ENCODE measurements at regions not wholly inside any gene's neighbourhood (a gene's known extent, or its start where the extent isn't known, plus 50 kb on each side); places are given as distances from the start of the nearest gene placed in this dataset.

DNA sequence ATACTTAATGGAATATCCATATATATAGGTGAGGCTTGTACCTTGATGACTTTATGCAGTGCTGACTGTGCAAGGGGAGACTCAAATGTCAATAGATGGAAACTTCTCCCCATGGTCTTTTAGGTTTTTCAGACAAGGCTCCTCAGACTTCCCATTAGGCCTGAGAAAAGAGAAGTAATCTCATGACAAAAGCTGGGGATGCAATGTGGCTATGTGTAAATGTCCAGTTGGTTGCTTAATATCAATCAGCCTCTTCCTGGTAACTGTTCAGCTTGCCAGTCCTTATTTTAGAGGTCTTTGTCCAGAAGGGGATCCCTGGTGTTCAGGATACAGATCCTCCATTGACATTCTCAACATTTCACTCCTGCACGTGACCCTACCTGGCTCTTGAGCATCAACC, 621.1 kb upstream of the CDH18 start (continued):
- TF ChIP-seq, protein P1, sequence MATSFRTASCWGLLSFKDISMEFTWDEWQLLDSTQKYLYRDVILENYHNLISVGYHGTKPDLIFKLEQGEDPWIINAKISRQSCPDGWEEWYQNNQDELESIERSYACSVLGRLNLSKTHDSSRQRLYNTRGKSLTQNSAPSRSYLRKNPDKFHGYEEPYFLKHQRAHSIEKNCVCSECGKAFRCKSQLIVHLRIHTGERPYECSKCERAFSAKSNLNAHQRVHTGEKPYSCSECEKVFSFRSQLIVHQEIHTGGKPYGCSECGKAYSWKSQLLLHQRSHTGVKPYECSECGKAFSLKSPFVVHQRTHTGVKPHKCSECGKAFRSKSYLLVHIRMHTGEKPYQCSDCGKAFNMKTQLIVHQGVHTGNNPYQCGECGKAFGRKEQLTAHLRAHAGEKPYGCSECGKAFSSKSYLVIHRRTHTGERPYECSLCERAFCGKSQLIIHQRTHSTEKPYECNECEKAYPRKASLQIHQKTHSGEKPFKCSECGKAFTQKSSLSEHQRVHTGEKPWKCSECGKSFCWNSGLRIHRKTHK (tag by site-specific recombination; IDR thresholded peaks at IDR 0.05), result no peak
- TF ChIP-seq ZEB2 (tag by site-specific recombination; IDR thresholded peaks at IDR 0.05) (no peak), ZNF623 (tag by site-specific recombination; IDR thresholded peaks at IDR 0.05) (no peak), ZNF626 (tag by site-specific recombination; IDR thresholded peaks at IDR 0.05) (no peak), ZNF510 (tag by site-specific recombination; IDR thresholded peaks at IDR 0.05; ENCODE audit: insufficient replicate concordance) (no peak), ZNF423 (tag by site-specific recombination; IDR thresholded peaks at IDR 0.05) (no peak), ZNF596 (tag by site-specific recombination; IDR thresholded peaks at IDR 0.05) (no peak), ZNF302 (tag by site-specific recombination; IDR thresholded peaks at IDR 0.05; ENCODE audit: low read depth) (no peak), ZNF112 (tag by site-specific recombination; IDR thresholded peaks at IDR 0.05) (no peak), ZNF776 (tag by site-specific recombination; IDR thresholded peaks at IDR 0.05; ENCODE audit: borderline replicate concordance) (no peak), ZNF138 (tag by site-specific recombination; IDR thresholded peaks at IDR 0.05; ENCODE audit: borderline replicate concordance) (no peak), ZBTB11 (tag by site-specific recombination; conservative IDR thresholded peaks at IDR 0.05; ENCODE audit: low read depth) (no peak)

GRCh38 chr5:20608567-20608966, 620.6 kb upstream of the CDH18 start:
- no peak for TF ChIP-seq SALL2 (tag by site-specific recombination; IDR thresholded peaks at IDR 0.05; ENCODE audit: borderline replicate concordance)
- TF ChIP-seq ZNF174 (tag by site-specific recombination; IDR thresholded peaks at IDR 0.05), result no peak
- no peak for TF ChIP-seq ZNF571 (tag by site-specific recombination; IDR thresholded peaks at IDR 0.05)
- no peak for TF ChIP-seq ZNF324 (tag by site-specific recombination; IDR thresholded peaks at IDR 0.05)
- TF ChIP-seq ZNF629 (tag by site-specific recombination; IDR thresholded peaks at IDR 0.05), result no peak
- TF ChIP-seq, protein P2, sequence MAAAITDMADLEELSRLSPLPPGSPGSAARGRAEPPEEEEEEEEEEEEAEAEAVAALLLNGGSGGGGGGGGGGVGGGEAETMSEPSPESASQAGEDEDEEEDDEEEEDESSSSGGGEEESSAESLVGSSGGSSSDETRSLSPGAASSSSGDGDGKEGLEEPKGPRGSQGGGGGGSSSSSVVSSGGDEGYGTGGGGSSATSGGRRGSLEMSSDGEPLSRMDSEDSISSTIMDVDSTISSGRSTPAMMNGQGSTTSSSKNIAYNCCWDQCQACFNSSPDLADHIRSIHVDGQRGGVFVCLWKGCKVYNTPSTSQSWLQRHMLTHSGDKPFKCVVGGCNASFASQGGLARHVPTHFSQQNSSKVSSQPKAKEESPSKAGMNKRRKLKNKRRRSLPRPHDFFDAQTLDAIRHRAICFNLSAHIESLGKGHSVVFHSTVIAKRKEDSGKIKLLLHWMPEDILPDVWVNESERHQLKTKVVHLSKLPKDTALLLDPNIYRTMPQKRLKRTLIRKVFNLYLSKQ (tag by site-specific recombination; IDR thresholded peaks at IDR 0.05; ENCODE audit: borderline replicate concordance), result no peak
- TF ChIP-seq ZNF350 (tag by site-specific recombination; IDR thresholded peaks at IDR 0.05), result no peak
- no peaks in the 10 kb centered on the region for H3K4me1 ChIP-seq (ENCODE audit: control insufficient read depth, insufficient read depth, low read length)
- CTCF ChIA-PET, result no interaction called here
- no peaks in the 10 kb centered on the region for H3K9me3 ChIP-seq (ENCODE audit: control insufficient read depth, insufficient read depth, low read depth, low read length)
- no peak overlapping the region for H3K4me3 ChIP-seq (ENCODE audit: low read depth, low read length)
- no peak overlapping the region for H3K27ac ChIP-seq (ENCODE audit: extremely low read depth, low read depth, low read length)
- POLR2A ChIA-PET, result no interaction called here
- H3K36me3 ChIP-seq (ENCODE audit: control insufficient read depth in 2 of 2, insufficient read depth in 1 of 2, low read length in 2 of 2), result no peaks in the 10 kb centered on the region
